ENCODE measurements at regions not wholly inside any gene's neighbourhood (a gene's known extent, or its start where the extent isn't known, plus 50 kb on each side); places are given as distances from the start of the nearest gene placed in this dataset.

- Histone ChIP-seq H3K27me3 (no peaks in the 10 kb centered on the region), H3K4me3 (no peak overlapping the region), H3K27ac (no peak overlapping the region), H3K4me1 (no peaks in the 10 kb centered on the region), H3K36me3 (no peaks in the 10 kb centered on the region), H3K9me3 (no peaks in the 10 kb centered on the region)
- no peak for DNase-seq (ENCODE audit: low spot score in 2 of 2)
- TF ChIP-seq, protein P1, sequence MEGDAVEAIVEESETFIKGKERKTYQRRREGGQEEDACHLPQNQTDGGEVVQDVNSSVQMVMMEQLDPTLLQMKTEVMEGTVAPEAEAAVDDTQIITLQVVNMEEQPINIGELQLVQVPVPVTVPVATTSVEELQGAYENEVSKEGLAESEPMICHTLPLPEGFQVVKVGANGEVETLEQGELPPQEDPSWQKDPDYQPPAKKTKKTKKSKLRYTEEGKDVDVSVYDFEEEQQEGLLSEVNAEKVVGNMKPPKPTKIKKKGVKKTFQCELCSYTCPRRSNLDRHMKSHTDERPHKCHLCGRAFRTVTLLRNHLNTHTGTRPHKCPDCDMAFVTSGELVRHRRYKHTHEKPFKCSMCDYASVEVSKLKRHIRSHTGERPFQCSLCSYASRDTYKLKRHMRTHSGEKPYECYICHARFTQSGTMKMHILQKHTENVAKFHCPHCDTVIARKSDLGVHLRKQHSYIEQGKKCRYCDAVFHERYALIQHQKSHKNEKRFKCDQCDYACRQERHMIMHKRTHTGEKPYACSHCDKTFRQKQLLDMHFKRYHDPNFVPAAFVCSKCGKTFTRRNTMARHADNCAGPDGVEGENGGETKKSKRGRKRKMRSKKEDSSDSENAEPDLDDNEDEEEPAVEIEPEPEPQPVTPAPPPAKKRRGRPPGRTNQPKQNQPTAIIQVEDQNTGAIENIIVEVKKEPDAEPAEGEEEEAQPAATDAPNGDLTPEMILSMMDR (IDR thresholded peaks at IDR 0.05): no peak
- intact Hi-C loops (cut with DNase I): no loop called here
Observed at GRCh38 chr3:110738531-110738930, 333.1 kb upstream of the NECTIN3 start.

- H3K27ac ChIP-seq: no peak overlapping the region
- TF ChIP-seq, protein P1 (IDR thresholded peaks at IDR 0.05): no peak
- no peaks in the 10 kb centered on the region for H3K4me1 ChIP-seq
- no peaks in the 10 kb centered on the region for H3K9me3 ChIP-seq
- no peaks in the 10 kb centered on the region for H3K27me3 ChIP-seq
- no peak for DNase-seq (ENCODE audit: low spot score in 2 of 2)
- intact Hi-C loops (cut with DNase I): no loop called here
- H3K4me3 ChIP-seq: no peak overlapping the region
- no peaks in the 10 kb centered on the region for H3K36me3 ChIP-seq
Observed at GRCh38 chr3:110741891-110742290, 329.7 kb upstream of the NECTIN3 start.

- H3K4me1 ChIP-seq: no peaks in the 10 kb centered on the region
- no peak overlapping the region for H3K4me3 ChIP-seq
- H3K27me3 ChIP-seq: no peaks in the 10 kb centered on the region
- intact Hi-C loops (cut with DNase I): no loop called here
- no peaks in the 10 kb centered on the region for H3K36me3 ChIP-seq
- H3K27ac ChIP-seq: no peak overlapping the region
- TF ChIP-seq, protein P1 (IDR thresholded peaks at IDR 0.05): no peak
- no peaks in the 10 kb centered on the region for H3K9me3 ChIP-seq
- DNase-seq (ENCODE audit: low spot score in 2 of 2): no peak
Observed at GRCh38 chr3:110743202-110743601, 328.4 kb upstream of the NECTIN3 start.

GRCh38 chr3:110743984-110744383 is 327.6 kb upstream of the NECTIN3 start:
- Histone ChIP-seq H3K27me3 (no peaks in the 10 kb centered on the region), H3K9me3 (no peaks in the 10 kb centered on the region), H3K4me1 (no peaks in the 10 kb centered on the region), H3K27ac (no peak overlapping the region), H3K4me3 (no peak overlapping the region), H3K36me3 (no peaks in the 10 kb centered on the region)
- intact Hi-C loops (cut with DNase I): no loop called here
- TF ChIP-seq, protein P1 (IDR thresholded peaks at IDR 0.05): no peak
- no peak for DNase-seq (ENCODE audit: low spot score in 2 of 2)

- Histone ChIP-seq H3K9me3 (no peaks in the 10 kb centered on the region), H3K4me3 (no peak overlapping the region), H3K4me1 (no peaks in the 10 kb centered on the region), H3K27ac (no peak overlapping the region), H3K36me3 (no peaks in the 10 kb centered on the region), H3K27me3 (no peaks in the 10 kb centered on the region)
- TF ChIP-seq, protein P1 (IDR thresholded peaks at IDR 0.05): no peak
- intact Hi-C loops (cut with DNase I): no loop called here
- no peak for DNase-seq (ENCODE audit: low spot score in 2 of 2)
Observed at GRCh38 chr3:110744723-110745122, 326.9 kb upstream of the NECTIN3 start.

DNA sequence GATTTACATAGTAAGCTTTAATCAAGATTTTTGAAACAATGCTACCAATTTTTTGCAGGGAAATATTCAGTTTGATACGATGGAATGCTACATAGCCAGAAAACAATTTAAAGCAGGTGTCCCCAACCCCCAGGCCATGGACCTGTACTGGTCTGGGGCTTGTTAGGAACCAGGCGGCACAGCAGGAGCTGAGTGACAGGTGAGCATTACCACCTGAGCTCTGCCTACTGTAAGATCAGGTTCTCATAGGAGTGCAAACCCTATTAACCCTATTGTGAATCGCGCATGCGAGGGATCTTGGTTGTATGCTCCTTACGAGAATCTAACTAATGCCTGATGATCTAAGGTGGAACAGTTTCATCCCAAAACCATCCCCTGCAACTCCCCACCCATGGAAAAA is 322.6 kb upstream of the NECTIN3 start:
- intact Hi-C loops (cut with DNase I): no loop called here
- Histone ChIP-seq H3K36me3 (no peaks in the 10 kb centered on the region), H3K27ac (no peak overlapping the region), H3K27me3 (no peaks in the 10 kb centered on the region), H3K9me3 (no peaks in the 10 kb centered on the region), H3K4me1 (no peaks in the 10 kb centered on the region), H3K4me3 (no peak overlapping the region)
- TF ChIP-seq, protein P1 (IDR thresholded peaks at IDR 0.05): no peak
- DNase-seq (ENCODE audit: low spot score in 2 of 2): no peak
